Cardiac muscle cell (in vitro differentiated cells and primary cell): ENCODE measurements at regions not wholly inside any gene's neighbourhood (a gene's known extent, or its start where the extent isn't known, plus 50 kb on each side); places are given as distances from the start of the nearest gene placed in this dataset.

ENCODE experiments used
- DNase-seq, 2 donors: peaks; one replicate each; pipeline versions ENCODE4 v3.0.0 to v3.0.0-alpha.2; 2010 to 2017; ENCODE audit warnings: low read depth in 1 of 2, low spot score in 1 of 2
- H3K27ac ChIP-seq: fragments of 200-600 bp; sonication (generic); 2 replicates; pipeline ENCODE4 v1.5.1; 2016
- H3K27me3 ChIP-seq: fragments of 200-600 bp; sonication (generic); 2 replicates; pipeline ENCODE4 v1.6.0; 2016; ENCODE audit warnings: control low read depth
- H3K36me3 ChIP-seq: fragments of 200-600 bp; sonication (generic); 2 replicates; pipeline ENCODE4 v1.5.1; 2016; ENCODE audit warnings: control low read depth
- H3K4me1 ChIP-seq: fragments of 200-600 bp; sonication (generic); 2 replicates; pipeline ENCODE4 v1.8.1; 2017; ENCODE audit warnings: low read depth, mild to moderate bottlenecking, mixed run types
- H3K4me3 ChIP-seq: fragments of 200-600 bp; sonication (generic); 2 replicates; pipeline ENCODE4 v1.5.1; 2016; ENCODE audit warnings: mild to moderate bottlenecking
- H3K9me3 ChIP-seq: fragments of 200-600 bp; sonication (generic); 2 replicates; pipeline ENCODE4 v1.5.1; 2017; ENCODE audit warnings: low read depth, mild to moderate bottlenecking, control low read depth
- CTCF ChIP-seq: IDR thresholded peaks from 2 replicates; pipeline ENCODE4 v1.5.1; 2012; ENCODE audit warnings: low read depth, mild to moderate bottlenecking, low read length

- no peak for TF ChIP-seq CTCF
- Histone ChIP-seq H3K27me3 (no peaks in the 10 kb centered on the region), H3K9me3 (no peaks in the 10 kb centered on the region), H3K4me3 (no peak overlapping the region), H3K36me3 (no peaks in the 10 kb centered on the region), H3K27ac (no peak overlapping the region), H3K4me1 (no peaks in the 10 kb centered on the region)
- peak in 1 of 2 donors; percentile 7 for DNase-seq
Observed at GRCh38 chr9:81052846-81053245, 636.5 kb downstream of the TLE1 start.

GRCh38 chr9:81047280-81047679 is 642.1 kb downstream of the TLE1 start:
- Histone ChIP-seq H3K4me1 (no peaks in the 10 kb centered on the region), H3K36me3 (no peaks in the 10 kb centered on the region), H3K27ac (no peak overlapping the region), H3K9me3 (no peaks in the 10 kb centered on the region), H3K4me3 (no peak overlapping the region), H3K27me3 (no peaks in the 10 kb centered on the region)
- no peak for DNase-seq
- no peak for TF ChIP-seq CTCF

GRCh38 chr9:81045658-81046057 is 643.7 kb downstream of the TLE1 start:
- DNase-seq = no peak
- no peak for TF ChIP-seq CTCF
- no peaks in the 10 kb centered on the region for H3K4me1 ChIP-seq
- H3K36me3 ChIP-seq = no peaks in the 10 kb centered on the region
- H3K9me3 ChIP-seq = no peaks in the 10 kb centered on the region
- H3K27me3 ChIP-seq = no peaks in the 10 kb centered on the region
- H3K27ac ChIP-seq = no peak overlapping the region
- H3K4me3 ChIP-seq = no peak overlapping the region

- Histone ChIP-seq H3K36me3 (no peaks in the 10 kb centered on the region), H3K27me3 (no peaks in the 10 kb centered on the region), H3K4me1 (no peaks in the 10 kb centered on the region), H3K27ac (no peak overlapping the region), H3K9me3 (no peaks in the 10 kb centered on the region), H3K4me3 (no peak overlapping the region)
- no peak for TF ChIP-seq CTCF
- DNase-seq = no peak
Observed at GRCh38 chr9:81037889-81038288, 651.5 kb downstream of the TLE1 start.

- Histone ChIP-seq H3K4me3 (no peak overlapping the region), H3K36me3 (no peaks in the 10 kb centered on the region), H3K4me1 (no peaks in the 10 kb centered on the region), H3K9me3 (no peaks in the 10 kb centered on the region), H3K27me3 (no peaks in the 10 kb centered on the region), H3K27ac (no peak overlapping the region)
- no peak for DNase-seq
- no peak for TF ChIP-seq CTCF
Observed at GRCh38 chr9:81035601-81036000, 653.7 kb downstream of the TLE1 start.

GRCh38 chr9:81035171-81035570 is 654.2 kb downstream of the TLE1 start:
- H3K36me3 ChIP-seq = no peaks in the 10 kb centered on the region
- no peaks in the 10 kb centered on the region for H3K27me3 ChIP-seq
- H3K27ac ChIP-seq = no peak overlapping the region
- DNase-seq = peak in 1 of 2 donors; percentile 67
- H3K9me3 ChIP-seq = no peaks in the 10 kb centered on the region
- no peak overlapping the region for H3K4me3 ChIP-seq
- TF ChIP-seq CTCF = no peak
- no peaks in the 10 kb centered on the region for H3K4me1 ChIP-seq
